H4 (cell line): ENCODE measurements at regions not wholly inside any gene's neighbourhood (a gene's known extent, or its start where the extent isn't known, plus 50 kb on each side); places are given as distances from the start of the nearest gene placed in this dataset.

Experiments used
- DNase-seq: peaks from one replicate; pipeline ENCODE4 v3.0.0-alpha.2; 2015; ENCODE audit warnings: low spot score

DNA sequence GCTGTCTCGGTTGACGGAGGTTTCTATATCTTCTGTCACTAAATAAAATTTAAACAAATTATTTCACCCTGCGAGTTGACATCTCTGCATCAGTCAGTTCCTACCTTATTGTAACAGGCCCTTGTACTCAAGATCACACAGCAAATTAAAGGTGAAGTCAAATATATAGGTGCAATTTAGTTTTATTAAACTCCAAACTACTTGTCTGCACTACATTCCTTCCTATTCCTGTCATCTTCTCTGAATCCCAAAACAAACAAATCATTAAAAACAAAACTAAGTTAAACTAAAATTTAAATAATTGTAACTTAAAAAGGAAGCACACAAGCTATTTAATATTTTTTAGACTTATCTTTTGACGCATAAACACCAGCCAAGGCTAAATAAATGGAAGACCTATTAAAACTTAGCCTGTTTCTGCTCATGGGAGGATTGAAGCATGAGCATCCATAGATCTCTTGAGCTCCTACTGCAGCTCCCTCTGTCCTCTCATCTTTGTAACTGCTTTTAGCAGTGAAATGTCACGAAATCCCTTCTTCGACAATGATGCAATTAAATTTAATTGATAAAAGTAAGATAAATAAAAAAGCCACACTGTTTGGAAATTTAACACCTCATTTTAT, 1152.3 kb upstream of the GJE1 start:
- no peak for DNase-seq

DNA sequence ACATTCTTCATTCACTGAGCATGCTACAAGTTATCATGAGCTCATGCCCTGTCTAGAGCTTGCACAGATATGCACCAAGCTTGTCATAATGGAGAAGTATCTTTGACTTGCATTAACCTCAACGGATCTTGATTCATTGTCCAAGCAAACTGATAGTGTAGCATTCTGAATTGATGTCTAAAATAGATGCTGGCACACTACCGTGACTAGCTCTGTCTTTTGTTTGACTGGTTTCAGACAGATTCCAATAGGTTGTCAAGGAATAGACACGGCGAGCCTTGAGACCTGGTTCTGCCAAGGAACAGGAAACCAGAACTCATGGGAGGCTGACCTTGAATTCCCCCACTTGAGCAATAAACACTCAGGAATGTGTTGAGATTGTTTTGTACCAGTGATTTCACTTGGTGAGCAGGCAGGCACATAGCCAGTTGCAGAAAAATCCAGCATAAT, 1153.1 kb upstream of the GJE1 start:
- no peak for DNase-seq

DNA sequence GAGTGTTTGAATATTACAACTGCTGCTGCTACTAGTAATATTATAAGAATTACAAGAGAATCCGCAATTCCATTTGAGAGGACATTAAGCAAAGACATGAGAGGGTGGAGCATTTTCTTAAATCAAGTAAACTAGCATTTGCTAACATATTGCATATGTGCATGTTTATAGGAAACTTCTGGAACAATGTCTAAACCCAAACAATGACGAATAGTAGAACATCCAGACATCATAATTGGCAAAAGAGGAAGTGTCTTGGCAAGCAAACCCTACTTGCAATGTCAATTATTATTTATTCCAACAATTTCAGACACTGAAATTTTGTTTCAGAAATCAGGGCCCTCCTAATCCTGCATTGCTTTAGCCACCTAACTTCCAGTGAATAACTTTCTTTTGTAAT, 1155.3 kb upstream of the GJE1 start:
- no peak for DNase-seq

DNA sequence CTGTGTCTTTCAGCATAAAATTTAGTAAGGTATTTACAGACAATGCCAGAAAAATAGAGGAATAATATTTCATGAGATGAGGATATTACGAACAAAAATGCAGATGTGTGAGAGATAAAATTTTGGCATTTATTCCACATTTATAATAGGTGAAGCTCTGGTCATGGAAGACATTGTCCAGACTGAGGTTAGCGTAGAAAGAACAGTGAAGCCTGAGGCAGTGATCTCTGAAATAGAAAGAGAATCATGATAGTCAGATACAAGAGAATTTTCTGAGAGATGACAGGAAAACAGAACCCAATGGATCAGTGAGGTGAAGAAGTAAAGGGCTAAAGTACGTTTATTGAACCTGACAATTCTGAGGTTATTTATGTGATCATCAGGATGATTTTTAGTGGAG, 1155.9 kb upstream of the GJE1 start:
- DNase-seq = no peak

DNA sequence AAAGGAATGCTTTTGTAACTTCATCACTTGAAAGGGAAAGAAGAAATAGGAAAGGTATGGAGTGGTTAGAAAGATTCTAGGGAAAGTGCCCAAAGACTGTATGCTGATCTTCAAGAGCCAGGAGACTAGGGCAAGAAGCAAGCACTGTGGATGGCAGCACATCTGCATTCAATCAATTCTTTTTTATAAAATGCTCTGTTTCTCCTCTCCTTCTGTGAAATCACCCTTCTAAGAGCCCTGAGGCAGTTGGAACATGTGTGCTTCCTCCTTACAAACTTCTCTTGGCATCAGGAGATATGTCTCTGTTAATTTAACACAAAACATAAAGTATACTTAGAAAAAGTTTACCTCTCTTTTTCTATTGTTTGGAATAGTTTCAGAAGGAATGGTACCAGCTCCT, 1162.2 kb upstream of the GJE1 start:
- DNase-seq = no peak

DNA sequence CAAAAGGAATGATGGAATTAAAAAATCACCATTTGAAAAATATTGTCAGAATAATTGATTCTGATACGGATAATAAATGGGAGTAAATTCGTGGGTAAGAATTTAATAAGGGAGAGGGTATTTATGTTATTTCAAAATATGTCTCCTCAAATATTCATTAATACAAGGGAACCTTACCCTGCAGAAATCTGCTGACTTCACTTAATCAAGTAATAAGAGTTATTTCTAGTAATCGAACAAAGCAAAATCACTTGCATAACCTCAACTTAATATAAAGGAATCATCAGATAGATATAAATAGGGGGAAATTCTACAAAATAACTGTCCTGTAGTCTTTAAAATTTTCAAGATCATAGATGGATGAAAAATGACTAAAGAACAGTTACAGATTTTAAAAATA, 1164.7 kb upstream of the GJE1 start:
- DNase-seq = no peak

DNA sequence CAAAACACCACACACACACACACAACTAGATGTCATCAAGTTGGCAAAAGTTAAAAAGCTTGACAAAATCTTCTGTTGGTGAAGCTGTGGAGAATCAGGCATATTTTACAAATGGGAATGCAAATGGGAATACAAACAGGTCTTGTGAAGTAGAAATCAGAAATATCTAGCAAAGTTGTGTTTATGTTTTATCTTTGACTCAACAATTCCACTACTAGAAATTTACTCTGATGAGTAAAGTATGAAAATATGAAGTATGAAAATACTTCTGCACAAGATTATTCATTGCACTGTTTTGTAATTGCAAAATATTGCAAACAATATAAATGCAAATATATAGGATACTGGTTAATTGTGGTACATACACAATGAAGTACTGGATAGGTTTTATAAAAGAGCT, 1166.0 kb upstream of the GJE1 start:
- DNase-seq = no peak

DNA sequence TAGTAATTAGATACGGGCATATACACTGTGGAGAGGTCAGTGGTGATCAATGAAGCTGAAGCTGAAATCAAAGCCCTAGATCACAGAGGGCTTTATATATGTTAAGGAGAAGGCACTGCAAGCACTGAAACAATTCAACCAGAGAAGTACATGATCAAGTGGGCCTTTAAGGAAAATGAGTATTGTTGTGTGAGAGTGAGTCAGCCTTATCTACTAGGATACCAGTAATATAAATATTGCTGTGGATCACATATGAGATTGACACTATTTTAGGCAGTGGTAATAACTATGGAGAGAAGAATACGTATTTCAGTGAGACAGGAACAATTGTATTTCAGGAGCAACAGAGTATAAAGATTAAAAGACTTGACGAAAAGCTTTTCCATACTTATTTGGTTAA, 1172.2 kb upstream of the GJE1 start:
- no peak for DNase-seq

DNA sequence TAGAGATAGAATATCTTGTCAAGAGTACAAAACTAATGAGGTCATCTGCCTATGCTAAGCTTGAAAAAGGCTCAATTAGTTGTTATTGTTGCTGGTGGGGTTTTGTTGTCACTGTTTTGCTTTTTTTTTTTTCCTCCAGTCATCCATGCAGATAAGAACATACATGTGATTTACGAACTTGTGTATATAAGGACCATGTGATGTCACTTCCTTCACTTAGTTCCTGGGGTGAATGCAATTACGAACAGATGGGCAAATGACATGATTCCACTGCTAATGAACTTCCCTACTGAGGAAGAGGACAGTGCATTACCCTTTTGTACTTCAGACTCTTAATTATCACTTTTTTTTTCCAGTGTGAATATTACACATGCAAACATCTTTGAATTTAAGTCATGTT, 1175.3 kb upstream of the GJE1 start:
- peak; percentile 2 for DNase-seq

DNA sequence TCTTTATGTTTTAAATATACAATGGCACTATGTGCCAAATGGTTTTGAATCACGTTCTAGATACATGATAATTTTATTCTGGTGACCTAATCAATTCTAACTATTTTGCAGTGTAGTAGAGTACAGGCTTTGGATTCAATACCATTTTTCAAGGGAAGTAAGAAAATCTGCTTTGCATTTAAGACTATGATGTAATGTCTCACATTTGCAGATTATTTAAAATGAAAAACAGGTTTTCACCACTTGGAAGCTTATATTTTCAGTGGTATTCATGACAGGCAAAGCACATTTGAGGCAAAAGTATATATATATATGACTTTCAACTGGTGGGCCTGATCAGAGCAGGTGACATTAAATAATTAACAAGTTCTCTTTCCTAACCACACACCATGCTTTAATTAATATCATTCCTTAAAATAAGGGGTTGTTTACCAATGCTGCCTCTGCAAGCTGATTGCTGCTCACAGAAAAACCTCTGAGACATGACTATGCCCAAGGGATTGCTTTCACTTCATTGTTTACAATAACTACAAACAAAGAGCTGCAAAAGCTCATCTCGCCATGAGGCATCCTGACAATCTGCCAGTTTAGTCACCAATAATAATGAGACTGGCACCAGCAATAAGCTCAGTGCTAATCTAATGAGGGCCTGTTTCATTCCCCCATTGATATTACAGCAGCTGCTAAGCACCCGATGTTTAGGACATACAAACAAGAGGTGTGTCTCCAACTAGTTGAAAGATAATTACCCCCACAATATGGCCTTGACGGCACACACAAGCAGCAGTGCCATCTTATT, 1176.0 kb upstream of the GJE1 start:
- peak; percentile 22 for DNase-seq

DNA sequence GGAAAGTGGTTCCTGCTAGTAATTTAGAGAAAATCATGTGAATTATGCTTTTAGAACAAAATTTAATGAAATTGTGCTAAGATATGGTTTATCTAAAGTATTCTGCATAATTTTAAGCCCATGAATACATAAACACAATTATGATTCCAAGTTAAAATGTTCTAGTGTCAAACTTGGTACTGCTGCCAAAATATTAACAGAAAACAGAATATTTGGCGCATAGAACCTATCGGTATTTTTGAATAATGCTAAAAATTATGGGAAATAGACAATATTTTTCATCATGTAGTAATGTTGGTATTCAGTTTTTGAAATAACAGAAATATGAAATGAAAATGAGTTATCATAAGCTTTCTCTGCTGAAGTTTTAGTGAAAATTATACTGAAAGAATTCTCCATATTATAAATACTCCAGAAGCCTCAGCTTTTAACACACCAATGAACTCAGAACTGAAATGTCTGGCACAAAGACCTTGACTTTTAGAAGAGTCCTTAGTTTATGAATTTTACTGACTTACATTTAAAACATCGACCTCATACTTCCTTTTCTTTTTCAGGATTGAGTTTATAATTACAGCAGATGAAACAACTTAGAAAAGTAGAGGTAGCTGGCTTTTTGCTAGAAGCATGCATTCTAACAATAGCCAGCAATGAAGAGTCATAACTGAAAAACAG, 1192.3 kb upstream of the GJE1 start:
- DNase-seq = no peak

DNA sequence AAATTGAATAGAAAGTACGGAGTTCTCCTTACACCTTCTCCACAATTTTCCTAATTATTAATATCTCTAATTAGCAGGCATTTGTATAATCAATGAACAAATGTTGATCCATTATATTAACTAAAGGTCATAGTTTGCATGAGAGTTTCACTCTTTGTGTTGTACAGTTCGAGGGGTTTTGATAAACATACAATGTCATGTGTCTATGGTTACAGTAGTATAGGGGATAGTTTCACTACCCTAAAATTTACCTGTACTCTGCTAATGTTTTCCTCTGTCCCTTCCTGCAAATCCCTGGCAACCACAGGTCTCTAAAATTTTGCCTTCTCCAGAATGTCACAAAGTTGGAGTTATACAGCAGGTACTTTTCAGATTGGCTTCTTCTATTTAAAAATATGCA, 1199.8 kb upstream of the GJE1 start:
- no peak for DNase-seq

DNA sequence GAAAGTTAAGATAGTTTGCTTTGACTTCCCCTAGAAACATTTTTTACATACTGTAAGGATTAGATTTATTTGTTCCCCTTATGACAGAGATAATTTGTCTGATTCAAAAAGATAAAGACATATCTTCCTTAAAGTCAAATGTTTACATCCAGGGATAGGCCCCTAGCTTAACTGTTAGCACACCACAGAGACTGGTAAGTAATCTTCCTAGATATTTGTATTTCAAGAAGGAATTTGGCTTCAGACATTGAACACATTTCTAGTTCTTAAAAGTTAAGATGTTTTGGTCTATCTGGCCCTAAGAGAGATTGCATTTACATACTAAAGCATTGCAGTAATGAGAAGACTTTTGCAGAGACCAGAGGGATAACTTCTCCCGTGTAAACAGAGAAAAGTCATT, 1201.1 kb upstream of the GJE1 start:
- no peak for DNase-seq

DNA sequence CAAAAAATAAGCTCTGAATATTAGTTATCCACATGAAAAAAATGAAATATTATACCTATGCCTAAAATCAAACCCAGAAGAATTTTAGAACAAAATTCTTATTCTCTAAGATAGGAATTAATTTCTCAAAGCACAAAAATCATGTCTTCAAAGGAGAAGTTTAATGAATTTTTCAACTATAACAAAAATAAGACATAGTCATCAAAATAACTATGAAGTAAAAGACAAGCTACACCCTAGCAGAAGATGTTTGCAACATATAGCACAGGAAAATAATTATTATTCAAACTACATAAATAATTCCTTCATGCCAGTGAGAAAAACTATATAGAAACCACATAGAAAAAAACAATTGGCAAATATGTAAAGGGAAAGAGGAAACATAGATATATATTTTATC, 1203.6 kb upstream of the GJE1 start:
- DNase-seq = no peak

DNA sequence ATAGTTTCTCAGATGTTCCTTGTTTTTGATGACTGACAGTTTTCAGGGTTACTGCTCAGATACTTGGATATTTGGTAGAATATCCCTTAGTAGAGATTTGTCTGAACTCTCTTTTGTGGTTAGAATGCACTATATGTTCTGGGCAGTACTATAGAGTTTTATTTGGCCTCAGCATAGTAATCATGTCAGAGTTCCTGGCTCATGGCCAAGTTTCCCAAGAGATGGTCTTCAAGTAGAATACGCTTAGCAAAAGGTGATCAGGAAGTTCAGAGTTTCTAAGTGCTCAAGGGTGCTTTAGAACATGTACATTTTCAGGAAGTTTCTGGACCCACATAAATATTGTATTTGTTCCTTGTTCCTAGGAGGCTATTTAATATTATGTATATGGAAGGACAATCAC, 1209.7 kb upstream of the GJE1 start:
- no peak for DNase-seq

DNA sequence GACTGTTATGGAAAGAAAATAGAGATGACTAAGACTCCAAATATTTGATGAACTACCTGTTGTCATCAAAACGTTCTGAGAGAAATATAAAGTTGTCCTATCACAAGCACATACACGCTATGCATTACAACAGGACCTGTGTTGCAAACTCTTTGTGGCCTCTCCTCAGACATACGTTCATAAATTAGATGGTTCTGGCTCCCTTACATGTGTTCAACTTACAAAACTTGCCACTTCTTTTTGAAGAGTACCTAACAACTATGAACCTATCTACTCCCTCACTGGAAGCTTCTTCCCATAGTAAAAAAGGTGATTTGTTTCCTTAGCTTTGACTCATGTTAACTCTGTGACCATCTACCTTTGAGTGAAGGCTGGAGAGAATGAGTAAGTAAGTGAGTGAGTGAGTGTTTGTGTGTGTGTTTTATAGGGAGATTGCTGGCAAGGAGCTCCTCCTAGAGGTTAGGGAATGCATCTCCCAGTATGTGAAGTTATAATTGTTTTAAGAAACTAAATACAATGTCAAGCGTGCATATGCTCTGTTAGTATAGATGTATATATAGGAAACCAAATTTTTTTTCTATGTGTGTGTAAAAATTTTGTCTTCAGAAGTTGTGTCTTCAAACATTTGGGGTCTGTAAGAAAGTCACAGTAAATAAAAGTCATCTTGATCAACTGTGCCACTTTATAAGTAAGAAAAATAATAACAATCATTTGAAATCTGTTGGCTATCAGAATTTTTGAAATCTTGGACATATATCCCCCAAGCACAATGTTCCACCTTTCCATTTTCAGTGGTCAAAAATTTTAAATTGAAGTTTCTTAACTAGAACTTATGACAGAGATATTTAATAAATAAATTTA, 1211.1 kb upstream of the GJE1 start:
- DNase-seq = peak; percentile 74

DNA sequence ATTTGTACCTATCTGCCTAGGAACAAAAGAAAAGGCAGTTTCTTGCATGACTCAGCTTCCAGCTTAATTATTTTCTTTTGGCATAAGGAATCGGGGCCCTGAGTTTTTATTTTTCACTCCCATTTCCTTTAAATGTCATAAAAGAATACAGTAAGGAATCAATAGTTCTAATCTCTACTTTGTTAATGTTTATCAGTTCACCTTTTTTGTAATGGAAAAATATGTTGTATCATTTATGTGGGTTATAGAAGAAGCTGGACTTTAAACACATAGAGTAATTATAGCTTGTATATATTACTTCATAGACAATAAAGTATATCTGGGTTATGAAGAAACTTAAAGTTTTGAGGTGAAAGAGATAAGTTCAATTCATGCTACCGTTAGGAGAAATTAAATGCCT, 1214.8 kb upstream of the GJE1 start:
- no peak for DNase-seq

DNA sequence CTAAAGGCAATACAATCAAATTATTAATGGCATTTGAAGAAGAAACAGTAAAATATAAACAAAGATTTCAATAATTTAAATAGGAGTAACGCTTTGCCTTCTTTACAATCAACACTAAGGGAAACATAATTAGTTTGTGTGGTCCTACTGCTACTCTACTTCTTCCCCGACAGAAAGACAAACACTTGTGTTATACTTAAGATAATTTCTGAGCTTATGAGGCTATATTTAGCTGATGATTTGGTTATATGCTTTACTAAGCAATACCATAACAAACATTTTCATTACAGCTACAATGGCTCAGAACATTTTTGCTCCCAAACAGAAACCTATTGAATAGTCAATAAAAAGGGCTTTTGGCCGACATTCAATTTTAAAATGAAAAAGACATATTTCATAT, 1217.2 kb upstream of the GJE1 start:
- no peak for DNase-seq

DNA sequence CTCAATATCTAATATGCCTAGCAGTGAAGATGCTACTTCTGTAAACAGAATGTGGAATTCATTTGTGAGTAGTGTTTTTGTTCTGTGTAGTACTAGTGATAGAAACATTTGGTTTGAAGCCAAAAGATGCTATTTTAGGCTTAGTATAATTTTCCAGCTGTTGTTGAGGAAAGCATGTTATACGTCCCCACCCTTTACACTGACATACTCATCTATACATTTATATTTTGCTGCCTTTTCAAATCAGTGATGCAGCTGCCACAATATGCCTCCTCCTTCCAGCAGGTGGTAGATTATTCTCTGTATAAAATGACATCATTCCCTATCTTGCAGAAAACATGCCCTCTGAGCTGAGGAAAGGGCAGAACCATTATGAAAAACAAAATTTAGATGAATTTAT, 1217.6 kb upstream of the GJE1 start:
- DNase-seq = no peak

DNA sequence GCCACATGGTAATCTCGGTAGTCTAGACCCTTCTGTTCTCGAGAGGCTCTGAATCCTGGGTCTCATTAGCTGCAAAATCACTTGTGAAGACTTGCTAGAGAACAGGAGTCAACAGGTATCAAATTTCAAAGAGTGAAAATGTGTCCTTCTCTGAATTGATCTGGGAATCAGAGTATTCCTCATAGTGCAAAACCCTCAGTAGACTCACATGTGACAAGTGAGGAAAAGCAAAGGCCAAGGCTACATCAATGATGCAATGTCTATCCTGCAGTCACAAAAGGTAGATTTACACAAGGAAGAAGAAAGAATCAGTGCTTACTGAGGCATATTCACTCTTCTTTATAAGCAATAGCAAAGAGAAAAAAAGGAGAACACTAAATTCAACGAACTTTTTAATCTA, 1220.0 kb upstream of the GJE1 start:
- DNase-seq = no peak

DNA sequence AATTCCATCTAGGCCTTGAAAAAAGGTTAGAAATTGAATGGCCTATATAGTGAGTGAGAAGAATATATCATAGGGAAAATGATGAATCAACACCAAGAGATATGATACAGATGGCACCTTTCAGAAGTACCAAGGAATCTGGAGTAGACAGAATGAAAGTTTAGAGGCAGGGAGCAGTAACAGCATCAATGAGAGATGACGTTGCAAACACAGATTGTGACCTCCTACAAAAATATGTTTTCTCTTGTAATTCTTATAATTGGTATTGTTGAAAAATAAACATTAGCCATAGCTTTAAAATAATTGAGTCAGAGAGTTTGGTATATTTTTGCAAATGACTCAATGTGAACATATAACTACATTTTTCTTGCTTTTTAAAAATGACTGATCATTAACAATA, 1223.1 kb upstream of the GJE1 start:
- DNase-seq = no peak

DNA sequence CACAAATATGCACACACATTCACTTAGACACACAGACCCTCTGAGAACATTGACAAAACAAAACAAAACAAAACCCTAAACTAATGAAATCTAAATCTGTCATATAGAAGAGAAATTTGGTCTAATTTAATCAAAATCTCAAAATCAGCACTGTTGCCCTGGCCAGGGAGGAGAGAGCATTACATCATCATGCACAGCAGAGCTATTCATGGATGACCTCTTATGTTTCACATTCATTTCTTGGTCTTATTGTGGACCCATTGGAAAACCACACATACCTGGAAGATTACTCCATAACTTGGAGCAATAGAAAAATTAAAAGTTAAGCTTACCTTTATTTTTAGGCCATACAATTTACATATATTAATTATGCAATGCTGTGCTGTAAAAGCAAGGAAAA, 1223.6 kb upstream of the GJE1 start:
- DNase-seq = no peak
